Spinal cord (tissue), 9 donors: ENCODE measurements at regions not wholly inside any gene's neighbourhood (a gene's known extent, or its start where the extent isn't known, plus 50 kb on each side); places are given as distances from the start of the nearest gene placed in this dataset.
A peak's percentile ranks its signal among the peaks of the same experiment; 100 is the strongest.

Source experiments
- DNase-seq, 6 donors: peaks; one replicate each; pipeline versions ENCODE4 v3.0.0 to v3.0.0-alpha.2; 2013 to 2015; ENCODE audit warnings: low spot score in 6 of 6, low read depth in 4 of 6
- H3K27ac ChIP-seq: one replicate; pipeline ENCODE4 v1.5.1; 2013; ENCODE audit warnings: low read depth, low read length, control low read depth
- H3K27me3 ChIP-seq: one replicate; pipeline ENCODE4 v1.6.1; 2013; ENCODE audit warnings: low read length; ENCODE audit not compliant: control insufficient read depth, insufficient read depth
- H3K36me3 ChIP-seq: one replicate; pipeline ENCODE4 v1.6.1; 2013; ENCODE audit warnings: low read length; ENCODE audit not compliant: control insufficient read depth, insufficient read depth
- H3K4me1 ChIP-seq: one replicate; pipeline ENCODE4 v1.6.1; 2013; ENCODE audit warnings: low read length; ENCODE audit not compliant: control insufficient read depth, insufficient read depth
- H3K4me3 ChIP-seq: one replicate; pipeline ENCODE4 v1.5.1; 2013; ENCODE audit warnings: low read depth, low read length, control low read depth
- H3K9me3 ChIP-seq: one replicate; pipeline ENCODE4 v1.6.1; 2013; ENCODE audit warnings: low read length; ENCODE audit not compliant: control insufficient read depth, insufficient read depth
- WGBS: methylation state at CpG from one replicate; pipeline ENCODE4 v1.1.5; 2013; ENCODE audit warnings: missing lambda C conversion rate; ENCODE audit not compliant: insufficient coverage; 5-methylcytosine and 5-hydroxymethylcytosine counted together
- donor health status: healthy.

DNA sequence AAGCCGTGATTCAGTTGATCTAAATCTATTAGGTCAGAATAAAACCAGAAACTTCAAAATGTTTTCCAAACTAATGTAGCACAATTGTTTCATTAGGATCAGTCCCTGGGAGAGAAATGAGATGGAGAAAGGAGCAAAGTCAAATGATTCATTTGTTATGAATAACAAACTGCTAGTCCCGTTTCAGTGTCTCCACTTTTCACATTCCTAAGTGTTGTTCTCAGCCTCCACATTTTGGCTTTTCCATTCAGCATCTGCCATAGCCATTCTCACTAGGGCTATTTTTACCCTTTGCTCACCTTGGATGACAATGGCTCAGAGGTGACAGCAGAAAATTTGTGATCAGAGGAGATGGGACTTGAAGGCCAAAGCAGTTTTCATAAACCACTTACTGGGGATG lies 314.1 kb upstream of the KIF2A start:
- Histone ChIP-seq H3K27ac (no peak overlapping the region), H3K27me3 (no peaks in the 10 kb centered on the region), H3K4me1 (no peaks in the 10 kb centered on the region), H3K9me3 (no peaks in the 10 kb centered on the region), H3K36me3 (no peaks in the 10 kb centered on the region), H3K4me3 (no peak overlapping the region)
- WGBS = 100% methylated on average over 1 of the region's 2 CpGs
- no peak for DNase-seq

DNA sequence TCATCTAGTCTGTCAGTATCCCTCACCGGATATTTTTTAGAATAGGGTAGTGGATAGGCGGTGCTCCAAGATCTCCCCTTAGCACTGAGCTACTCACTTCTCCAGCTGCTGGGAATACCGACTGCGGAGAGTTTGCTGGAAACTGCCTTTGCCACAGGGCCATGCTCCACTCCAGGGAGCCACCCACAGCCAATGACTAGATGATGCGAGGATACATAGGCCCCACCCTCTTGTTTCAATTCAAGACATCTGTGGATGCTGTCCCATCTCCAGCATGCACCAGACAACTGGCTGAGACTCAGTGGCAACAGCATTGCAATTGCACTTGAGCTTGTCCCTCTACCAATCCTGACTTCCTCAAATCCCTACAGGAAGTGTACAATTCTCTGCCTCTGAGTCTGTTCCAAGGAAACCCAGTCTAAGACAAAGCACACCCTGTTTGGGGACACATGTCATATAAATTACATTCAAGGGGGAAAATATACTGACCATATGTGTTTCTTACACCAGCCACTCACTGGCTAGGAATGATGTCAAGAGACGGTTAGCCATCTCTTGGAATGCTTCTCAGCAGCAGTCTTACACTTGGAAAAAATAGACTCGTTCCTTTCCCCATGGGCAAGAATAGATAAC lies 312.6 kb upstream of the KIF2A start:
- Histone ChIP-seq H3K27ac (no peak overlapping the region), H3K9me3 (no peaks in the 10 kb centered on the region), H3K36me3 (no peaks in the 10 kb centered on the region), H3K27me3 (no peaks in the 10 kb centered on the region), H3K4me1 (no peaks in the 10 kb centered on the region), H3K4me3 (no peak overlapping the region)
- no peak for DNase-seq
- 100% methylated on average over 4 of the region's 7 CpGs for WGBS

DNA sequence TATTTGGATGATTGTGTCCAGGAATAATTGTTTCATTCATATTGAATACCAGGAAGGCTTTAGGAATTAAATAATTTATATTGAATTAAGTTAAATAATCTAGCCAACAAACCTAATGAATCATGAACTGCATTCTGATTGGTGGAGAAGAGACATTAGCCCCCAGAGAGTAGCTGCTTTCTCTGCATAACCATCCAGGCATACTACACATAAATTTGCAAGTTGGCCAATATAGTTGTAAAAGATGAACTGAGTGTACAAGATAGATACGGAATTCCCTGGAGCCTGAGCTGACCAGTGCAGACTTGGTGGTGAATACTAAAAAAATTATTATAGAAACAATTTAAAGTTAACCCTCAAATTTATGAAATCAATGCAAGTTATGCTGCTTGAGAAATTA lies 311.8 kb upstream of the KIF2A start:
- peak in 1 of 6 donors; percentile 44 for DNase-seq
- no peaks in the 10 kb centered on the region for H3K27me3 ChIP-seq
- no CpG with 5 or more reads among the region's 1 CpG for WGBS
- H3K27ac ChIP-seq = no peak overlapping the region
- H3K9me3 ChIP-seq = no peaks in the 10 kb centered on the region
- H3K4me3 ChIP-seq = no peak overlapping the region
- H3K4me1 ChIP-seq = no peaks in the 10 kb centered on the region
- no peaks in the 10 kb centered on the region for H3K36me3 ChIP-seq

DNA sequence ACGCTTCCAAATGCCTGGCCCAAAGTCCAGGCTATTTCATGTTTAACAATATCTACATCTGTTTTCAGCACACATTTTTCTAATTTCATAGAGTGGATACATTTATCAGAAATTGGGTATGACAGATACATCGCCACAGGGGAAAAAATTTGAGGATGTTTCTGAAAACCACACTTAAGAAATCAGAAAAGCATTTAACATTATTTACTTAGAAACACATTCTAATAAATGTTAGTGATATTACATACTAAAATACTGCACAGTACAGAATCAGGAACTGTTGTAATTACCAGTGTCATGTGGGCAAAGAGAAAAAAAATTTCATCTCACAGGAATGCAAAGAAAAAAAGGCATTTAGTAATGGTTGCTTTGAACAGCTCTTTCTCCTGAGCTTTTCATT lies 310.5 kb upstream of the KIF2A start:
- no peak overlapping the region for H3K27ac ChIP-seq
- H3K4me1 ChIP-seq = no peaks in the 10 kb centered on the region
- no peaks in the 10 kb centered on the region for H3K27me3 ChIP-seq
- no peak overlapping the region for H3K4me3 ChIP-seq
- no peak for DNase-seq
- 80% methylated on average over 1 of the region's 2 CpGs for WGBS
- H3K9me3 ChIP-seq = no peaks in the 10 kb centered on the region
- H3K36me3 ChIP-seq = no peaks in the 10 kb centered on the region

DNA sequence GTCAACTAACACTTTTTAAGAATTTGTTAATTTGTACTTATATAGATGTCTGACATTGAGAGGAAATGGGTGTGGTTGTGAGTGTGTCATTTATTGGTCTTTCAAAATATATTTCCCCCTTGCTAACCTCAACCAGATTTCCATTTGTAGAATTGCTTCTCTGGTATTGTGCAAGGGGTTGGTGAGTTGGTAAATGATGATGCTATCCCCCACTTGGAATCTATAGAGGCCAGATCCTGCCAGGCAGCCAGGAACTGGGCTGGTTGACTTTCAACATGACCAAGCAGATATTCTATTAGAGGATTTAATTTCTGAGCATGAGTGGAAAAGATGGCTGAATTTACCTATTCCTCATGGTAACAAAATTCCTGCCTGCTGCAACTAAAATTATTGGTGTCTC lies 306.6 kb upstream of the KIF2A start:
- no peaks in the 10 kb centered on the region for H3K4me1 ChIP-seq
- no peaks in the 10 kb centered on the region for H3K27me3 ChIP-seq
- DNase-seq = no peak
- H3K36me3 ChIP-seq = no peaks in the 10 kb centered on the region
- H3K9me3 ChIP-seq = no peaks in the 10 kb centered on the region
- no peak overlapping the region for H3K4me3 ChIP-seq
- no peak overlapping the region for H3K27ac ChIP-seq

DNA sequence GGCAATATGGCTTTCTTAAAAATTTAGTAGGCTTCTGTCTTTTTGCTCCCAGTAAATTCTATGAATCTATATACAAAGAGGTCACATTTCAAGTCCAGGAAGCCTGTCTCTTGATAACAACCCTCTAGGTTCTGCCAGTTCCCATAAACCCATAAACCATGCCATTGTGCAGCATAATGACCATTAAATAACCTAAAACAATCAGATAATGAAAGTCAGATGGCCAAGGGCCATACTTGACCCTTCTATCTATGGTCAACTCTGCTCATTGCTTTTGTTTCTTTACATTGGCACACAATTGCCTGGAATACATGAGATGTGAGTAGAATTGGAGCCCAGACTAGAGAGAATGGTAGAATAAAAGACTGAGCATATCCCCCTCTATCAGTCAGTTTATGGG lies 305.4 kb upstream of the KIF2A start:
- Histone ChIP-seq H3K9me3 (no peaks in the 10 kb centered on the region), H3K27me3 (no peaks in the 10 kb centered on the region), H3K36me3 (no peaks in the 10 kb centered on the region), H3K27ac (no peak overlapping the region), H3K4me1 (no peaks in the 10 kb centered on the region), H3K4me3 (no peak overlapping the region)
- no peak for DNase-seq

DNA sequence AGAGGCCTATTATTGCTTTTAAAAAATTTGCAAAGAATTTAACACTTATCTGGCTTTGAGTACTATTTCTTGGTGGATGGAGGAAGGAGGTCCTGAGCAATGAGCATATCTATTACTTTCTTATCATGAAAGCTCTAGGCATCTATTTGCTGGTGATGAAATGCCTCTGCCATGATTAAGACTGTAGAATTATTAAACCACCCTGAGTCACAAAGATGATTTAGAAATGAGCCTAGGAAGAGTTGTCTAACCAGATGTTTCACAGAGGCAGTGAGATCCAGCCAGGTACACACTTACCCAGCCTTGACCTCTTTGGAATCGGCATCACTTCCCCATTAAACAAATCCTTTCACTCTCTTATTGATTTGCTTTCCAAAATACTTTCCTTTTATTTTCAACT lies 304.4 kb upstream of the KIF2A start:
- H3K27me3 ChIP-seq = no peaks in the 10 kb centered on the region
- H3K4me1 ChIP-seq = no peaks in the 10 kb centered on the region
- no peaks in the 10 kb centered on the region for H3K36me3 ChIP-seq
- no peak for DNase-seq
- 100% methylated on average over 1 of the region's 1 CpG for WGBS
- no peaks in the 10 kb centered on the region for H3K9me3 ChIP-seq
- no peak overlapping the region for H3K27ac ChIP-seq
- no peak overlapping the region for H3K4me3 ChIP-seq

DNA sequence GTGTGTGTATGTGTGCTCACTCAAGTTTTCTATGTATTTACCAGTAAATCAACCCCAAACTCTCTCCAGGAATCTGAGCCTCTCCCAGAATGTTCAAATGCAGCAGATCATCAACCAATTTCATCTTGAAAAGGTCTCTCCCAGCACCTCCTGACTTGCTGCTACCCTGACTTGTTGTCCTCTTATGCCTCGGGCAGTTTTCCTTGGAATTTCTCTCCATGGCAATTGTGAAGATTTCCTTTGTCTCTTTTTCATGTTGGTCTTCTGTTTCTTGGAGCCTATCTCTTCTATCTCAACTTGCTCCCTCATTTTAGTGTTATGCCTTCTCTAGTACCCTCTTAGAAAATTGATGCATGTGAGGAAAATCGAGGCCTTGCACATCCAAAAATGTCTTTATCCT lies 303.6 kb upstream of the KIF2A start:
- H3K4me1 ChIP-seq = no peaks in the 10 kb centered on the region
- H3K27ac ChIP-seq = no peak overlapping the region
- H3K4me3 ChIP-seq = no peak overlapping the region
- DNase-seq = no peak
- no peaks in the 10 kb centered on the region for H3K27me3 ChIP-seq
- WGBS = 100% methylated on average over 1 of the region's 2 CpGs
- H3K36me3 ChIP-seq = no peaks in the 10 kb centered on the region
- no peaks in the 10 kb centered on the region for H3K9me3 ChIP-seq

DNA sequence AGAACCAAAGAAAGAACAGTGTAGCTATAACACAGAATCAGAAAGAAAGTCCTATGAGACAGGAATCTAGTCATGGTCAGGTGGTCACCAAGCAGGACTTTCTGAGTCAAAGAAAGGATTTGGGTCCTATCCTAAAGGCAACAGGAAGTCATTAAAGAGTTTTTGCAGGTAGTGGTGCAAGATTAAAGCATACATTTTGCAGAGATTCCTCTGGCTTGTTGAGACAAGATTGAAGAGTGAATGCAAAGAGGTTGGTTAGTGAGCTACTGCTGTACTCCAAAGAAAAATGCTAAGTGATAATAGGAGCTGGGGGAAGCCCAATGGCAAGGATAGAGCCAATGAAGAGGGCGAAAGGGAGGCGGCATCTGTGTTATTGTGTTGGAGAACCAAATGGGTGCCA lies 300.5 kb upstream of the KIF2A start:
- Histone ChIP-seq H3K4me1 (no peaks in the 10 kb centered on the region), H3K36me3 (no peaks in the 10 kb centered on the region), H3K27ac (no peak overlapping the region), H3K27me3 (no peaks in the 10 kb centered on the region), H3K4me3 (no peak overlapping the region), H3K9me3 (no peaks in the 10 kb centered on the region)
- DNase-seq = no peak
- WGBS = 100% methylated on average over 2 of the region's 2 CpGs

DNA sequence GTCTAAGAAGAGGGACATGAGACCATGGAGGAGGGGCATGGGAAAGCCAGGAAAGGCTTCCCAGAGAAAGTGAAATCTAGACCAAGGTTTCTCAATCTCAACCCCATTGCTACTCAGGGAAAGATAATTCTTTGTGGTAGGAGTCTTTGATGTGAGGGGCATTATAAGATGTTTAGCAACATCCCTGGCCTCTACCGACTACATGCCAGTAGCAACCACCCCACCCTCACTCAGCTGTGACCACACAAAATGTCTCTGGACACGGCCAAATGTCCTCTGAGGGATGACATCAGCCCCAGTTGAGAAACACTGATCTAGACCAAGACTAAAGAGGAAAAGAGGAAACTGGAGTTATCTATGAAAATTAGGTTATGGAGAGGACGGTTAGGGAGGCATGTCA lies 298.5 kb upstream of the KIF2A start:
- no peak for DNase-seq
- H3K36me3 ChIP-seq = no peaks in the 10 kb centered on the region
- H3K4me1 ChIP-seq = no peaks in the 10 kb centered on the region
- no peaks in the 10 kb centered on the region for H3K9me3 ChIP-seq
- no peak overlapping the region for H3K27ac ChIP-seq
- WGBS = 100% methylated on average over 2 of the region's 3 CpGs
- no peak overlapping the region for H3K4me3 ChIP-seq
- H3K27me3 ChIP-seq = no peaks in the 10 kb centered on the region
